ENCODE measurements at regions not wholly inside any gene's neighbourhood (a gene's known extent, or its start where the extent isn't known, plus 50 kb on each side); places are given as distances from the start of the nearest gene placed in this dataset.

GRCh38 chr3:195008816-195009215, 262.1 kb downstream of the XXYLT1 start:
- Mint-ChIP-seq H3K27ac (no peak overlapping the region), H3K4me1 (ENCODE audit: low read depth) (no peaks in the 10 kb centered on the region), H3K4me3 (no peak overlapping the region), H3K36me3 (ENCODE audit: insufficient read depth in 2 of 2) (no peaks in the 10 kb centered on the region), H3K27me3 (ENCODE audit: low read depth) (no peaks in the 10 kb centered on the region), H3K9me3 (no peaks in the 10 kb centered on the region)
- ATAC-seq (replicated peaks in 1 of 2) (no peak), DNase-seq (no peak)

- Mint-ChIP-seq H3K27me3 (ENCODE audit: low read depth) (no peaks in the 10 kb centered on the region), H3K27ac (no peak overlapping the region), H3K36me3 (ENCODE audit: insufficient read depth in 2 of 2) (no peaks in the 10 kb centered on the region), H3K4me1 (ENCODE audit: low read depth) (no peaks in the 10 kb centered on the region), H3K4me3 (no peak overlapping the region), H3K9me3 (no peaks in the 10 kb centered on the region)
- DNase-seq (no peak), ATAC-seq (replicated peaks in 1 of 2) (no peak)
Measured at GRCh38 chr3:195009616-195010015, 261.3 kb downstream of the XXYLT1 start.

DNA sequence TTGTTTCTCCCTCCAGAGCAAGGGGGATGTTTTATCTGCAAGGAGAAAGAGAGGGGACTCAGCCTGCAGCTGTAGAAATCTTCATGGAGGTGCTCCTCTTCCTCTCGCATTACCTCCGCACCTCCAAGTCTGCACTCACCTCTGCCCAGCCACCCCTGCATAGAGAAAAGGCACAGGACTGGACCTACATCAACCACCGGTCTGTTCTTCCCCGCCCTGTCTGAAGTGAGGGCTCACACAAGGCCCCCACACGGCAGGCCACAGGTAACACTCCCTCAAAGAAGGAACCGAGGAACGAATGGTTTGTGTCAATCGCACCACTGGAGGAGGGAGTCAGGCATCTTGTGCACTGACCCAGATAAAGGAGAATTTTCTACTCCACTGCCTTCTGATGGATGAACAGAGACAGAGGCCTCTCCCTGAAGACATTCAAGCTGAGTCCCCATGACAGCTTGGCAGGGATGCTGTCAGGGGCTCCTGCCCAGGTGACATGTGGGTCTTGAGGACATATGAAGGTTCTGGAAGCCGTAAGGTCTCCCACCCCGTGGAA, 260.3 kb downstream of the XXYLT1 start:
- H3K4me1 Mint-ChIP-seq (ENCODE audit: low read depth), result no peaks in the 10 kb centered on the region
- no peak overlapping the region for H3K27ac Mint-ChIP-seq
- H3K9me3 Mint-ChIP-seq, result no peaks in the 10 kb centered on the region
- H3K27me3 Mint-ChIP-seq (ENCODE audit: low read depth), result no peaks in the 10 kb centered on the region
- H3K4me3 Mint-ChIP-seq, result no peak overlapping the region
- H3K36me3 Mint-ChIP-seq (ENCODE audit: insufficient read depth in 2 of 2), result no peaks in the 10 kb centered on the region
- no peak for DNase-seq
- ATAC-seq (replicated peaks in 1 of 2), result no peak

- Mint-ChIP-seq H3K4me1 (ENCODE audit: low read depth) (no peaks in the 10 kb centered on the region), H3K4me3 (no peak overlapping the region), H3K27me3 (ENCODE audit: low read depth) (no peaks in the 10 kb centered on the region), H3K27ac (no peak overlapping the region), H3K9me3 (no peaks in the 10 kb centered on the region), H3K36me3 (ENCODE audit: insufficient read depth in 2 of 2) (no peaks in the 10 kb centered on the region)
- DNase-seq (no peak), ATAC-seq (replicated peaks in 1 of 2) (no peak)
Measured at GRCh38 chr3:195011231-195011834, 259.6 kb downstream of the XXYLT1 start.

DNA sequence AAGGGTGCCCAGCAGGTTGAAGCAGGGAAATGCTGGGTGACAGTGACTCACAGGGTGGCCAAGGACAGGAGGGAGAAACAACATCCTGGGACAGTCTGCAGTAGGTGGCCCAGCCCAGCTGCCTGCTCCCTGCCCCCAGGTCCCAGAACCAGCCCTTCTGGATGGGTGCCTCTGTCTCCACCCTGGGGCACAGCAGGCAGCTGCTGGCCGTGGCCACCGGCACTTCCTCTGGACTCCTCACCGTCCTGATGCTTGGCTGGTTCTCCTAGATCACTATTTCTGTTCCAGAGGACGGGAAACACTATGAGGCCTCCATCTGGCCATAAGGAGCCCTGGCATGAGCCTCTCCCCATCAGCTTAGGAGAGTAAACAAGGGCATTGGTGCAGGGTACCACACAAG, 258.9 kb downstream of the XXYLT1 start:
- Mint-ChIP-seq H3K4me3 (no peak overlapping the region), H3K9me3 (no peaks in the 10 kb centered on the region), H3K27me3 (ENCODE audit: low read depth) (no peaks in the 10 kb centered on the region), H3K4me1 (ENCODE audit: low read depth) (no peaks in the 10 kb centered on the region), H3K27ac (no peak overlapping the region), H3K36me3 (ENCODE audit: insufficient read depth in 2 of 2) (no peaks in the 10 kb centered on the region)
- ATAC-seq (replicated peaks in 1 of 2), result no peak
- DNase-seq, result no peak

GRCh38 chr3:195012571-195012970, 258.4 kb downstream of the XXYLT1 start:
- Mint-ChIP-seq H3K27me3 (ENCODE audit: low read depth) (no peaks in the 10 kb centered on the region), H3K27ac (no peak overlapping the region), H3K4me1 (ENCODE audit: low read depth) (no peaks in the 10 kb centered on the region), H3K36me3 (ENCODE audit: insufficient read depth in 2 of 2) (no peaks in the 10 kb centered on the region), H3K4me3 (no peak overlapping the region), H3K9me3 (no peaks in the 10 kb centered on the region)
- ATAC-seq (replicated peaks in 1 of 2), result no peak
- no peak for DNase-seq

GRCh38 chr3:195013411-195014361, 257.3 kb downstream of the XXYLT1 start:
- Mint-ChIP-seq H3K36me3 (ENCODE audit: insufficient read depth in 2 of 2) (no peaks in the 10 kb centered on the region), H3K27ac (no peak overlapping the region), H3K4me1 (ENCODE audit: low read depth) (no peaks in the 10 kb centered on the region), H3K4me3 (no peak overlapping the region), H3K9me3 (no peaks in the 10 kb centered on the region), H3K27me3 (ENCODE audit: low read depth) (no peaks in the 10 kb centered on the region)
- ATAC-seq (replicated peaks in 1 of 2), result no peak
- DNase-seq, result no peak

DNA sequence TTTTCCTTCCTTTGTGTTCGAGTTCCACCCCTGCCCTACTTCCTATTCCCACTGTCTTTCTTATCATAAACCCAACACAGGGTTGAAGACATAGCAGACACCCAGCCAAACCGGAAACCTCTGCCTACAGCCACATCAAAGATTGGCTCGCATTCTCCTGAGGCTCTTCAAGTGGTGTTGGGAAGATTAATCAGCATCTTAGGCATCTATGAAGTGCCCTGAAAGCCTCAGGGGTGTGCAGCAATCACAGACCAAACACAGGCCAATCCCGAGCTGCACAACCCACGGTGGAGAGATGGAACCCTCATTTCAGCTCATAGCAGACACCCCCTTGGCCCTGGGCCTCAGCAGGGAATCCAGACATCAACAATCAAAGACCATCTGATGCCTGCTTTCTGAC, 255.9 kb downstream of the XXYLT1 start:
- DNase-seq (no peak), ATAC-seq (replicated peaks in 1 of 2) (no peak)
- H3K27ac Mint-ChIP-seq, result no peak overlapping the region
- H3K36me3 Mint-ChIP-seq (ENCODE audit: insufficient read depth in 2 of 2), result no peaks in the 10 kb centered on the region
- no peaks in the 10 kb centered on the region for H3K4me1 Mint-ChIP-seq (ENCODE audit: low read depth)
- no peak overlapping the region for H3K4me3 Mint-ChIP-seq
- no peaks in the 10 kb centered on the region for H3K9me3 Mint-ChIP-seq
- peaks cover 10% of the 10 kb centered on the region for H3K27me3 Mint-ChIP-seq (ENCODE audit: low read depth)

DNA sequence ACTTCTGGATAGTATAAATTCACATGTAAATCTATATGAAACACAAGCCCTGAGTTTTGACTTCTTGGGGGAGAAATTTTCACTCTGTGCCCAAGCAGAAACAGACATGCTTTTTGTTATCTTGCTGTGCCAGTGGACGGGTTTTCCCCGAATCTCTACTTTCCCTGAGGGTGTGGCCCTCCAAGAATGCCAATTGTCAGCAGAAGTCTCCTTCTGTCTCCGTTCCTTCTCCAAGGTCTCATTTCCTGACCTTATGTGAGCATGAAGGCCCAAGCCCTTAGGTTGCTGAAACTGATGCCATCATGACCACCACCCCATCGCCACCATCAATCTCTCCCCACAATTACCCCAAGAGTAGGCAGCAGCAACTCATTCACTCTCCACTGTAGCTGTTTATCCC, 253.8 kb downstream of the XXYLT1 start:
- Mint-ChIP-seq H3K4me1 (ENCODE audit: low read depth) (no peaks in the 10 kb centered on the region), H3K9me3 (no peaks in the 10 kb centered on the region), H3K36me3 (ENCODE audit: insufficient read depth in 2 of 2) (no peaks in the 10 kb centered on the region), H3K4me3 (no peak overlapping the region), H3K27ac (no peak overlapping the region), H3K27me3 (ENCODE audit: low read depth) (peaks cover 22% of the 10 kb centered on the region)
- DNase-seq, result no peak
- ATAC-seq (replicated peaks in 1 of 2), result no peak

Data from activated T-cell treated with anti-CD3 and anti-CD28 coated beads, Interleukin-2, amount 50 U/mL, for 72 hours (primary cell).